GM21825 (cell line): ENCODE measurements at regions not wholly inside any gene's neighbourhood (a gene's known extent, or its start where the extent isn't known, plus 50 kb on each side); places are given as distances from the start of the nearest gene placed in this dataset.
A peak's percentile ranks its signal among the peaks of the same experiment; 100 is the strongest.
"Not testable (repeated sequence)": the region's sequence is repeated elsewhere in the genome, so short reads cannot be mapped to it uniquely, and the experiment has no call there.

Experiments used
- ATAC-seq: cut with Tn5 transposase; IDR thresholded peaks from one replicate; pipeline ENCODE4 v1.9.1; 2021; ENCODE audit warnings: mild to moderate bottlenecking, moderate library complexity; ENCODE audit not compliant: unreplicated experiment

GRCh38 chr11:86167499-86168164, 76.9 kb upstream of the EED start:
- ATAC-seq: no peak

- ATAC-seq: not testable (repeated sequence)
Observed at GRCh38 chr11:86166287-86166686, 78.3 kb upstream of the EED start.

GRCh38 chr11:86164106-86164505, 80.4 kb upstream of the EED start:
- ATAC-seq: no peak

GRCh38 chr11:86163221-86163876, 81.2 kb upstream of the EED start:
- not testable (repeated sequence) for ATAC-seq

- ATAC-seq: no peak
Observed at GRCh38 chr11:86162239-86162638, 82.3 kb upstream of the EED start.

- ATAC-seq: no peak
Observed at GRCh38 chr11:86161837-86162236, 82.7 kb upstream of the EED start.

GRCh38 chr11:86161336-86161735, 83.2 kb upstream of the EED start:
- no peak for ATAC-seq

GRCh38 chr11:86160541-86161149, 83.9 kb upstream of the EED start:
- no peak for ATAC-seq

- no peak for ATAC-seq
Observed at GRCh38 chr11:86159581-86159891, 85.0 kb upstream of the EED start.

- ATAC-seq: no peak
Observed at GRCh38 chr11:86158704-86159580, 85.6 kb upstream of the EED start.

- no peak for ATAC-seq
Observed at GRCh38 chr11:86157797-86158378, 86.7 kb upstream of the EED start.

- no peak for ATAC-seq
Observed at GRCh38 chr11:86156397-86156955, 87.6 kb upstream of the PICALM start.

GRCh38 chr11:86155200-86155844, 86.4 kb upstream of the PICALM start:
- no peak for ATAC-seq

GRCh38 chr11:86153439-86153838, 84.6 kb upstream of the PICALM start:
- no peak for ATAC-seq

- no peak for ATAC-seq
Observed at GRCh38 chr11:86152901-86153300, 84.0 kb upstream of the PICALM start.

GRCh38 chr11:86152006-86152862, 83.3 kb upstream of the PICALM start:
- peak; percentile 28 for ATAC-seq

- peak; percentile 63 for ATAC-seq
Observed at GRCh38 chr11:86151174-86152005, 82.5 kb upstream of the PICALM start.

- ATAC-seq: no peak
Observed at GRCh38 chr11:86150847-86151173, 81.9 kb upstream of the PICALM start.

GRCh38 chr11:86149792-86150191, 80.9 kb upstream of the PICALM start:
- no peak for ATAC-seq
